HG02885 (cell line): ENCODE measurements at regions not wholly inside any gene's neighbourhood (a gene's known extent, or its start where the extent isn't known, plus 50 kb on each side); places are given as distances from the start of the nearest gene placed in this dataset.

Experiments
- ATAC-seq: cut with Tn5 transposase; IDR thresholded peaks from one replicate; pipeline ENCODE4 v1.9.1; 2021; ENCODE audit warnings: mild to moderate bottlenecking; ENCODE audit not compliant: unreplicated experiment, poor library complexity

DNA sequence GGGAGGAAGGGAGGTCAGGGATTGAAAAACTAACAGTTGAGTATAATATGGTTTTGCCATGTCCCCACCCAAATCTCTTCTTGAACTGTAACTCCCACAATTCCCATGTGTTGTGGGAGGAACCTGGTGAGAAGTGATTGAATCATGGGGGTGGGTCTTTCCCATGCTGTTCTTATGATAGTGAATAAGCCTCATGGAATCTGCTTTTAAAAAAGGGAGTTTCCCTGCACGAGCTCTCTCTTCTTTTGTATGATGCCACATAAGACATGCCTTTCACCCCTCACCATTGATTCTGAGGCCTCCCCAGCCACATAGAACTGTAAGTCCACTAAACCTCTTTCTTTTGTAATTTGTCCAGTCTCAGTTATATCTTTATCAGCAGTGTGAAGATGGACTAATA lies 833.4 kb upstream of the MAP3K7 start:
- ATAC-seq, result no peak

DNA sequence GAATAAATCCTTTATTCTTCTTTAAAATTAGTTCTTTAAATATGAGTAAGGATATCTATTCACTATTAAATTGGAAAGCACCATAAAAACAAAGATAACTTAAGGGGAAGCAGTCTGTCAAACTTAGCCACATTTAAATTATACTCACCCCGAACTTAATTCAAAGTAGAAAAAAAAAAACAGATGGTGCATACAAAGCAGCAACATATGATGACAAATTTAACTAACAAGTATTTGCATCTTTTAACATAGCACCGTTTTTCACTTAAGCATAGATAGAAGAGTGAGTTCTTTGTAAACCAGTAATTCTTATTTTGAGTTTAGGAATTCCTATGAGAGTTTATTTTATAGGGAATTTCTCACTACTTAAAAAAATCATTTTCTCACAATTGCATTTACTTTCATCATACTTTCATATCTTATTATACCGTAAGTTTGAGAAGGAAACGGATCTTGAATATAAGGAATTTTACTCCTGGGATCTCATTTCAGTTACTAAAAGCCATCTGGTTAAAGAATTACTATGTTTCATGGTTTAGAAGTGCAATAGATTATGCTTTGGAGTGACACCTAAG lies 828.2 kb upstream of the MAP3K7 start:
- ATAC-seq, result no peak

DNA sequence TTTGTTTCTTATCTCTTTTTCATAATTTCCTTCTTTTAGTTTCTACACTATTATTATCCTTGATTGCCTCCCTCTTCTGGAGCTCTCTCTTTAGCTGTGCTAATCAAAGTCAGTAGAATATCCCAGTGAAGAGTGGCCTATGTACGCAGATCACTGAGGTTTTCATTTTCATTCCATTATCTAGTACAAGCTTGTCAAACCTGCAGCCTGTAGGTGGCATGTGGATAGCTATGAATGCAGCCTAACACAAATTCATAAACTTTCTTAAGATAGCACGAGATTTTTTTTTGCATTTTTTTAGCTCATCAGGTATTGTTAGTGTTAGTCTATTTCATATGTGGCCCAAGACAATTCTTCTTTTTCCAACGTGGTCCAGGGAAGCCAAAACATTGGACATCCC lies 825.7 kb upstream of the MAP3K7 start:
- ATAC-seq, result no peak

DNA sequence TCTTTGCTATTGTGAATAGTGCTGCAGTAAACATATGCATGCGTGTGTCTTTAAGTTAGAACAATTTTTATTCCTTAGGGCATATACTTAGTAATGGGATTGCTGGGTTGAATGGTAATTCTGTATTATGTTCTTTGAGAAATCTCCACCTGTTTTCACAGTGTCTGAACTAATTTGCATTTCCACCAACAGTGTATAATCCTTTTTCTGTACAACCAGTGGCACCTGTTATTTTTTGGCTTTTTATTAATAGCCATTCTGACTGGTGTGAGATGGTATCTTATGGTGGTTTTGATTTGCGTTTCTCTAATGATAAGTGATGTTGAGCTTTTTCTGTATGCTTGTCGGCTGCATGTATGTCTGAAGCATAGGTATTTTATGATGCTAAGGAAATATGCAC lies 820.8 kb upstream of the MAP3K7 start:
- no peak for ATAC-seq

DNA sequence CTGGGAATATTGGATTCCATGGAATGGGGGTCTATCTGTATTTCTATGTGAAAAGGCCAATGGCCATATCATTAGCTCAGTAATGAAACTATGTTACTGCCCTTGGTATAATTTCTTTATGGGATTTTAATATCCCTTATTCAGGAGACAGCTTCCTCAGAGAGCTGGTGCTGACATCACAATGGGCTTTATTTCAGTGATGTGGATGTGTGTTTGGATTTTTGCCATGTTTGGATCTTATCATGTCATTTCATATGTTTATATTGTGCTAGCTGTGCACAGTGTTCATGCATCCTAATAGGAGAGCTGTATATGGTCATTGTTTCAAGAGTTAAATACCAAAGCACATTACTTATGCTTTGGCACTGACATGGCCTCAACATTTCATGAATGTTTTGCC lies 806.1 kb upstream of the MAP3K7 start:
- ATAC-seq, result no peak

DNA sequence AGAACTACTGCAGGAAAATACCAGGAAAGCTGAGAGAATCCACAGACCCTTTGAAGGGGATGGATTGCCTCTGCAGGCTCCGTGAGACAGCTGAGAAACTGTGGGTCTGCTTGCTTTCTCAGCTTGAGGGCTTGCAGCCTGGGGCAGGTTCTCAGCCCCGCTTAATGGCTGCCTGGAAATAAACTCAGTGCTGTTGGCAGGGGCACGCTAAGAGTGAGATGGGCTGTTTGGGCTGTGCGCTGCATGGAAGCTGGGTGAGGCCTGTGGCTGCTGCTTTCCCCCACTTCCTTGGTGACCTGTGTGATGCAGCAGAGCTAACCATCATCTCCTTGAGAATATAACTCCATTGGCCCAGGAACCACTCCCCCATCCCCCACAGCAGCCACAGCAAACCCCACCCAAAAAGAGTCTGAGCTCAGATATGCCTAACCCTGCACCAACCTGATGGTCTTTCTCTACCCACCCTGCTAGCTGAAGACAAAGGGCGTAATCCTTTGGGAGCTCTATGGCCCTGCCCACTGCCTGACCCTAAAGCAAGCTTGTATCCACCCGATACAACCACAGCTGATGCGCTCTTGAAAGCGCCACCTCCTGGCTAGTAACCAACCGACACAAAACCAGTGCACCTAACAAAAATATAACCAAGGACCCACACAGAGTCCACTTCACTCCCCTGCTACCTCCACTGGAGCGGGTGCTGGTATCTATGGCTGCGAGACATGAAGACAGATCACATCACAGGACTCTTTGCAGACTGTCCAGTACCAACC lies 800.6 kb upstream of the MAP3K7 start:
- ATAC-seq, result no peak

DNA sequence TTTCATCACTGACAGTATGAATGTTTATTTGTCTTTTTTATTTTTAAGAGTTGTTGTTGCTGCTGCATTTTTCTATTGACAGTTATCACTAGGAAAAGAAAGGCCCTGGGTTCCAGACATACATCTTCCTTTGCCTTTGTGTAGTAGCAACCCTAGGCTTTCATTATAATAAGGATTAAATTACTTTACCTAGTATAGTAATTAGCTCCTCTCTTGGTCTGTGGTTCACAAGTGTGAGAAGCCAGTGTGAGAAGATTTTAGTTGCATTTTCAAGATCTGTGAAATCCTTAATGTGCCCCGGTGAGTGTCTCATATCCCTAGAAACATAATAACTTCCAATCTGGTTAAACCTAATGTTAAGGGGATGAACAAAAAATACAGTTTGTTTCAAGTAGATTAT lies 799.3 kb upstream of the MAP3K7 start:
- ATAC-seq, result no peak

DNA sequence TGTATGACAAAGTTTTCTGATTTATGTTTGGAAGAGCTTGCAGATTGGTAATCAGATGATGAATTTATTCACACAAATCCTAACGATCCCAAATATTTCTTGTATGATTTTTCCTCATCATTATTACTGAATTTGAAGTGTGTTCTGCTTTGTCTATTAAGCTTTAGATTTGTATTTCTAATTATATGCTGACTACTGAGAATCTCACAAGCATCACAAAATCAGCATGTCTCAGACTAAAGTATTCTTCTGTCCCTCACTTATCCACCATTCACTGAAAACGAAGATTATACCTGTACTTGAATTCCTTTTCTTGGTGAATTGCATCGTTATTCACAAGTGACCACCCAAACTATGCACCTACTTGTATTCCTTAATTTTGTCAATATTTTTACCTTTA lies 796.3 kb upstream of the MAP3K7 start:
- no peak for ATAC-seq

DNA sequence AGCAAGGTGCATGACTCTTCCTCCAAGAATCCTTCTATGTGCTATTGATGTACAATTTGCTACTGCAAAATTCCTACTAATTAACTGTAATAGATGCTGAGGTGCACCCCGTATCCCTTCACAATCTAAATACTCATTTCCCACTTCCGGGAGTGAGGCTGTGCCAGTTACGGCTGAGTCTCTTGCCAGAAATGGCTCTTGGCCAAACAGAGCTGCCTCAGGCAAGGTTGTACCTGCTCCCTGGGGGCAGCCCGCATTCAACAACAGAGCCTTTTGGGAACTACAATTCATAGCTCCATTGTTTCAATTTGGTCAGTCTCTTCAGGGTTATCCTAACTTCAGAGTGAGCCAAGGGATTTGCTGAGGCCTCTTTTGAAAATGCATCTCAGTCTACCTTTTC lies 789.8 kb upstream of the MAP3K7 start:
- no peak for ATAC-seq

DNA sequence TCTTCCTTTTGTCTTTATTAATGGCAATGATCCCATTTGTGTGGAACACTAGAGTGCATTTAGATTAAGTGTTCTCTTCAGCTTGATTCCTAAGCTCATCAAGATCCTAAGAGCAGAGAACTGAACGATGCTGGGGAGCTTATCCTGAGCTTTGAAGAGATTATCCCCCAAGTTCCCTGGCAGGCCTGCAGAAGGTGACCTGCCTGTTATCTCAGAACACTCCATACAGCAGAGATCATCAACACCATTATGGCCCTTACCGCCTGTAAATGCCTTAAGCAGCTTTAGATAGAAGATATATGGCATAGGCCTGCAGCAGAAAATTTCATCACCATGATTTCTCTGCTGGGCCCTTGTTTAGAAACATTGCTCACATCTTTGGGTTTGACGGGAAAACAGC lies 779.9 kb upstream of the MAP3K7 start:
- no peak for ATAC-seq

DNA sequence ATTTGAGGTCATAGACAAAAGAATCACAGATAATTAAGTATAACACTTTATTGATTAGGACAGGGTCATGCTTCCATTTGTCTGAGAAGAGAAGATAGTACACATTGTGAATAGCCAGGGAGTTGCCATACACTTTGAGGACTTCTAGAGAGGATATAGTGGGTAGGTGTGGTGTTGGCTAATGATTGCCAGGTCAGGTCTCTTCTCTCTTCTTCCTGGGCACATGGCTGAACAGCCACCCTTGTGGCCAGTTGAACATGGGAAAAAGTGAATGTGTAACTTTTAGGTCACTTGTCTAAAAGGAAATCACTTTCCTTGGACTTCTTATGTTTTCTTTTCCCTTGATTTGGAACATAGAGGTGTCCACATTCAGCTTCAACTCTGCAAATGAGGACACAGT lies 772.1 kb upstream of the MAP3K7 start:
- no peak for ATAC-seq

DNA sequence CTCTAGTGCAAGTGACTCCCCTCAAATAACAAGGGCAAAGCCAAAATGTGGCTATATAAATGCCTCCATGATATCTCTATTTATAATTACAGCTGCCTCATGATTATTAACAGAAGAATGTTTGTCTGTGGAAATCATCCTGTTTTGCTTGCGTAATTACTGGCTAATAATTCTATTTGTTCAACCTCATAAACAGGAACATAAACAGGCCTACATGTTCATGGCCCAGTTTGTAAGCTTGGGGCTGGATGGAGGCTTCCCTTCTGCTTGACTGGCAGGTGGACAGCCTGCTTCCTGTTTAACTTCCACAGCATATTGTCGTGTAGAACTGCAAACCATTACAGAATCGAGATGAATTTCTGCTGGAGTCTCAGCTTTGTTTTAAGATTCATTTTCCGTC lies 766.0 kb upstream of the MAP3K7 start:
- no peak for ATAC-seq

DNA sequence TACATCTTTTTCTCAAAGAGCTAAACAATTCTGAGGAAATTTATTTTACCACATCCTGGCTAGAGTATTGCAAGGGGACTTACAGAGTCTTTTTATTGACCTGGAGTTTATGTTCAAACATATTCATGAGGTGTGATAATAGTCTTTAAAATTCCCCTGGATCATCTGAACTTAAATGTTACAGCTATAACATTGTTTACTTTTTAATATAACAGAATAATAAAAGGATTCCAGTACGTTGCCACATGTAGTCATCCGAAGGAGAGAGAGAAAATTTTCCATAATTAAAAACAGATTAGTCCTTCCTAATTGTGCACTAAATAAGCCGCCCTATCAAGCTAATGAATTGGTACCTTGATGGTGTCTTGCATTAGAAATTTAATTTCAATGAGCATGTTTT lies 765.4 kb upstream of the MAP3K7 start:
- no peak for ATAC-seq

DNA sequence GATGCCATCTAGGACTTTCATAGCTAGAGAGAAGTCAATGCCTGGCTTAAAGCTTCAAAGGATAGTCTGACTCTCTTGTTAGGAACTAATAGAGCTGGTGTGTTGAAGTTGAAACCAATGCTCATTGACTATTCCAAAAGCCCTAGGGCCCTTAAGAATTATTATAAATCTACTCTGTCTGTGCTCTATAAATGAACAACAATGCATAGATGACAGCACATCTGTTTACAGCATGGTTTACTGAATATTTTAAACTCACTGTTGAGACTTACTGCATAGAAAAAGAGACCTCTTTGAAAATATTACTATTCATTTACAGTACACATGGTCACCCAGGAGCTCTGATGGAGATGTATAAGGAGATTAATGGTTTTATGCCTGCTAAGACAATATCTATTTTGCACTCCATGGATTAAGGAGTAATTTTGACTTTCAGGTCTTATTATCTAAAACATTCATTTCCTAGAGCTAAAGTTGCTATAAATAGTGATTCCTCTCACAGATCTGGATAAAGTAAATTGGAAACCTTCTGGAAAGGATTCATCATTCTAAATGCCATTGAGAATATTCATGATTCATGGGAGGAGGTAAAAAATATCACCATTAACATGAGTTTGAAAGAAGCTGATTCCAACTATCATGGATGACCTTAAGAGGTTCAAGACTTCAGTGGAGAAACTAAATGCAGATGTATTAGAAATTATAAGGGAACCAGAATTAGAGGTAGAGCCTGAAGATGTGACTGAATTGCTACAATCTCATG lies 763.5 kb upstream of the MAP3K7 start:
- ATAC-seq, result no peak

DNA sequence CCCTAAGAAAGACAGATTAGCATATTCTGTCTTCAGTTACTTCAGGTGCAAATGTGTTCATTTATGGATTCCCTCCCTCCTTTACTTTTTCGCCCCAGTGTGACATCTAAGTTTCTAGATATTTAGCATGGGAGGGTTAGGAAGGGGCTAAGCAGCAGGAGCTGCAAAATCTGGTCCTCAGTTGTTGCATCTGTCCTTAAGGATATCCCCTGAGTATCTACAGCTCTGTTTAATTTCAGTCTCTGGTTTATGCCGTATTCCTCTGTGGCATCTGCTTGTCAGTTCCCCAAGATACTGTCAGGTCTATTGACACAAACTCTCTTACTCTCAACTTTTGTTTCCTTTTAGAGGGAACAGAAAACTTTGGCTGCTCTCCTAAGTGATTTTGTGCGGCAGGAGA lies 754.6 kb upstream of the MAP3K7 start:
- ATAC-seq, result no peak

DNA sequence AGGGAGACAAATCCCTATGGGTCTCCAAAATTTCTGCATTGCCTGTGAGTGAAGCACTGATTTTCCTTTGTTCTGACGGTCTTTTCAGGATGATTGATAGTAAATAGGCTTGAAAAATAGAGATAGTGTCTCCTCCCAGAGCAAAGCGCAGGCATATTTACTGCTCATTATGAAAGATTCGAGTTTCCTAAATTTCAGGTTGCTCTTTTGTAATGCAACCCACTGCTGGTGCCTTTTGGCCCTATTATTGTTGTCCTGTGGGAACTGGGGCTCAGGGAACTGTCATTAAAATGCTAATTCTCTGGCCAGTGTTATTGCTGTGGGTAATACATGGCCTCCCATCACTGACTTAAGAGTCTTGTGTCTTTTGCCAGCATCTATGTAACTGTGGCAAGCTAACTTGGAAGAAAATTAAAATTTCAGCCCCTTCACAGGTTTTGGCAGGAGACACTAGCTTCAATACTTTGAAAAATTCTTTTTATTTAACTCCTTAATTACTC lies 754.1 kb upstream of the MAP3K7 start:
- ATAC-seq, result no peak

DNA sequence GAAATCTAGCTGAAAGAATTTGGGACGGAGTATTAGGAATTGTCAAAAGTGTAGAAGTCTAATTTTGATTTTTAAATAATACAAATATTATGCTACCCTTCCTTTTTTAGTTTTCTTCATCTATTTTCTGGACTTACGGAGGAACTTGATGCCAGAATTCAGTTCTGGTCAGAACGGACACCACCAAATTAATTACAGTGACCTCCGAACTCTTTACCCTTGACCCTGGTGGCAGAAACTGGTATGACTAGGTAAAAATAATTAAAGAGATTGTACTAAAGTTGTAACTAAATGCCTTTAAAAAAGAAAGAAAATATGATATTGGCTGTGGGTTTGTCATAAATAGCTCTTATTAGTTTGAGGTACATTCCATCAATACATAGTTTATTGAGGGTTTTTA lies 751.1 kb upstream of the MAP3K7 start:
- no peak for ATAC-seq

DNA sequence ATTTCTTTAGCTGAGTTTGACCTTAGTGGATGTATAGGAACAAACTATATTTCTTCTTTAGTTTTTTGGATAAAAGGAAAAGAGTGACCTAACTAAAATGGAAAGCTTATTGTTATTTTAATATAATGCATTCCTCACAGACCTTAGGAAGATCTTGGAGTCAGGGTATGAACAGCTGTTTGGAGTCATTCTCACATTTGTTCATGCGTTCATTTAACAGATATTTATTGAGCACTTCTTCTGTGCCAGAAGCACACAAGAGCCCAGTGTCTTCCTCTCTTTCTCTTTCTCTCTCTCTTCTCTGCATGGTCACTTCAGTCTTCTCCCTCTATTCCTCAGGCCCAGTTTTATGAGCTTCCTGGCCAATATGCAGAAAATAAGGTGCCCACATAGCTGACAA lies 744.0 kb upstream of the MAP3K7 start:
- no peak for ATAC-seq

DNA sequence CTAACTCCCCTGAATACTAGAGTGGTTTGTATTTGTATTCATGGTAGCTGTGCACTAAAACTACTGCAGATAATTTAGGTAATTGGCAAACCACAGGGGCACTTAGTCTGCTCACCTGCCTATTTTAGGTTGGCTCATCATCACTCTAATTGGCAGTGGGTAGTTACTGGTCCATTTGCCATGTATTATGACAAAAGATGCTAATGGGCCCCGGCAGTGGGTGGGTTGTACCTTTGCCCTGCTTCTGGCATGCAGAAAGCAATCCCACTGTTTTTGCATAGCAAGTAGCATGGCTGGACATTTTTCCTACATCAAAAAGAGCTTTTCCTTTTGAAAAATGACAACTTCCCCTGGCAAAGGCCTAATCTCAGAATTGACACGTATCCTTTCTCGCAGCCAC lies 741.4 kb upstream of the MAP3K7 start:
- ATAC-seq, result no peak

DNA sequence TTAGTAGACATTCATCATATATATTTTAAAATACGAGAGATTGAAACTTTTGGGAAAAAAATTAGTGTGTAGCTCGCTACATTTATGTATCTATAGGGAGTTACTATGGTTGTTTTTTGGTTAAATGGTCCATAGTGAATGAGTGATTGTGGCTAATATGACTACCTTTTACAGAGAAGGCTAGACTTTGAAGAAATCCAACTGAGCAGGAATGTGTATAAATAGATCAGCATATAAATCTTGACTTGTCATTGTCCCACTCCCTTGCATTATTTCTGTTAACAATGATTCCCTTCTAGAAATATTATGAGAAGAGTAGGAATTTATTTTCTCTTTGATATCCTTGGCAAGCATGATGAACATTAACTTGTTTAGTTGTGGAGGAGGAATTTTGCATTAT lies 737.8 kb upstream of the MAP3K7 start:
- no peak for ATAC-seq

DNA sequence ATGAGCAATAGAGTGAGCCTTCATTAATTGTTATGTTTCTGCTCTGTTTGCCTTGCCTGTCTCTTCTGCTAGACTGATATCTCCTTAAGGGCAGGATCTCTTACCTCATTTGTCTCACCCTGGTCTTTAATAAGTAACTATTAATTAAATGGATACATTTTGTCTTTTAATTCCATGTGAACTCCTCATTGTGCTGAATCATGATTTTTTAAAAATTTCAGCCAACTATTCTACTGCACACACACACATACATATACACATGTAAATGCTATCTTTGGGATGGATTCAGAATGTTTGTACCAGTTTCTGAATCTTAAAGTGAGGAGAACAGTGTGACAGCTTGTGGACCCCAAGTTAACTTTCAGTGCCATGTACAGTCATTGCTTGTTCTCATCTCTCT lies 731.1 kb upstream of the MAP3K7 start:
- ATAC-seq, result no peak
